ENCODE measurements at regions not wholly inside any gene's neighbourhood (a gene's known extent, or its start where the extent isn't known, plus 50 kb on each side); places are given as distances from the start of the nearest gene placed in this dataset.

DNA sequence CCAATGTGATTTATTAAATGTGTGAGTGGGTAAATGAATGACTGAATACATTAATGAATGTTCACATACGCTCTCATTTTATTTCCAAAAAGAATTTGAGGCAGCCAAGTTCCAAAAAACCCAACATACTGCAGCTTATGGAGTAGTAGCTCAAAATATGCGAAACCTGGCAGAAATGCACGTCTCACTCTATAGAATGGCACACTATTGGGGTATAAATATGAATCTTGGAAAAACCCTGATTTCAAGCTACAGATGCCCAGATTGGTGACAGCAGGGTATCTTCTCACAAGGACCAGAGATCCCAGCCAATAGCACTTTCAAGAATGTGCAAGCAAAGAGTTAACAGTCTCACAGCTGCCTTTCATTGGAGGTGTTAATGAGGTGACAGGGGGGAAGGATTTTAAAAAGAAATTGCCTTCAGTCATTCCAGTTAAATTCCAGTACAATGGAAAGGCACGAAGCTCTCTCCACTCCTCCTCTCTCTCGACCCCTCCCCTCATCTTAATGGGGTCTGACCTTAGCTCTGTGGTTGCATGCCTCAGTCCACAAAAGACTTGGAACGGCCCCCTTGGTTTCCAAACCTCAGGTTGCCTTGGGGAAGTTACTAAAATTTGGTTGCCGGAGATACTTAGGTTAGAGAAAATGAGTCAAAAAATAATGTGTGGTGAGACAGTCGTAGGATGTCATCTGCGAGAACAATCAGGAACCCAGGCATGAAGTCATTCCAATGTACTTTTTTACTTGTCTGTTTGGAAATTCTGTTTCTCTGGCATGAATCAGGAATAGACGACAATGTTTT, 307.4 kb downstream of the NFIB start (continued):
- TF ChIP-seq, protein P1, sequence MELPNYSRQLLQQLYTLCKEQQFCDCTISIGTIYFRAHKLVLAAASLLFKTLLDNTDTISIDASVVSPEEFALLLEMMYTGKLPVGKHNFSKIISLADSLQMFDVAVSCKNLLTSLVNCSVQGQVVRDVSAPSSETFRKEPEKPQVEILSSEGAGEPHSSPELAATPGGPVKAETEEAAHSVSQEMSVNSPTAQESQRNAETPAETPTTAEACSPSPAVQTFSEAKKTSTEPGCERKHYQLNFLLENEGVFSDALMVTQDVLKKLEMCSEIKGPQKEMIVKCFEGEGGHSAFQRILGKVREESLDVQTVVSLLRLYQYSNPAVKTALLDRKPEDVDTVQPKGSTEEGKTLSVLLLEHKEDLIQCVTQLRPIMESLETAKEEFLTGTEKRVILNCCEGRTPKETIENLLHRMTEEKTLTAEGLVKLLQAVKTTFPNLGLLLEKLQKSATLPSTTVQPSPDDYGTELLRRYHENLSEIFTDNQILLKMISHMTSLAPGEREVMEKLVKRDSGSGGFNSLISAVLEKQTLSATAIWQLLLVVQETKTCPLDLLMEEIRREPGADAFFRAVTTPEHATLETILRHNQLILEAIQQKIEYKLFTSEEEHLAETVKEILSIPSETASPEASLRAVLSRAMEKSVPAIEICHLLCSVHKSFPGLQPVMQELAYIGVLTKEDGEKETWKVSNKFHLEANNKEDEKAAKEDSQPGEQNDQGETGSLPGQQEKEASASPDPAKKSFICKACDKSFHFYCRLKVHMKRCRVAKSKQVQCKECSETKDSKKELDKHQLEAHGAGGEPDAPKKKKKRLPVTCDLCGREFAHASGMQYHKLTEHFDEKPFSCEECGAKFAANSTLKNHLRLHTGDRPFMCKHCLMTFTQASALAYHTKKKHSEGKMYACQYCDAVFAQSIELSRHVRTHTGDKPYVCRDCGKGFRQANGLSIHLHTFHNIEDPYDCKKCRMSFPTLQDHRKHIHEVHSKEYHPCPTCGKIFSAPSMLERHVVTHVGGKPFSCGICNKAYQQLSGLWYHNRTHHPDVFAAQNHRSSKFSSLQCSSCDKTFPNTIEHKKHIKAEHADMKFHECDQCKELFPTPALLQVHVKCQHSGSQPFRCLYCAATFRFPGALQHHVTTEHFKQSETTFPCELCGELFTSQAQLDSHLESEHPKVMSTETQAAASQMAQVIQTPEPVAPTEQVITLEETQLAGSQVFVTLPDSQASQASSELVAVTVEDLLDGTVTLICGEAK (IDR thresholded peaks at IDR 0.05; ENCODE audit: borderline replicate concordance), result no peak
- TF ChIP-seq SMAD1 (IDR thresholded peaks at IDR 0.05; ENCODE audit: low read depth, partially characterized antibody) (no peak), USF2 (IDR thresholded peaks at IDR 0.05; ENCODE audit: borderline replicate concordance, low read depth, low read length) (no peak), ETV6 (conservative IDR thresholded peaks at IDR 0.05 in 1 of 2, IDR thresholded peaks at IDR 0.05 in 1 of 2; ENCODE audit: borderline replicate concordance in 1 of 2, low read depth in 1 of 2) (no peak), TCF12 (IDR thresholded peaks at IDR 0.05; ENCODE audit: low read depth, low read length) (no peak), RCOR1 (conservative IDR thresholded peaks at IDR 0.05; ENCODE audit: low read depth, low read length) (no peak), PAX5 (IDR thresholded peaks at IDR 0.05; ENCODE audit: borderline replicate concordance, low read depth, low read length) (no peak), SMARCA5 (IDR thresholded peaks at IDR 0.05) (no peak), NFXL1 (IDR thresholded peaks at IDR 0.05; ENCODE audit: borderline replicate concordance) (no peak), PRDM15 (CRISPR knock-in tag; IDR thresholded peaks at IDR 0.05) (no peak)
- TF ChIP-seq, protein P2, sequence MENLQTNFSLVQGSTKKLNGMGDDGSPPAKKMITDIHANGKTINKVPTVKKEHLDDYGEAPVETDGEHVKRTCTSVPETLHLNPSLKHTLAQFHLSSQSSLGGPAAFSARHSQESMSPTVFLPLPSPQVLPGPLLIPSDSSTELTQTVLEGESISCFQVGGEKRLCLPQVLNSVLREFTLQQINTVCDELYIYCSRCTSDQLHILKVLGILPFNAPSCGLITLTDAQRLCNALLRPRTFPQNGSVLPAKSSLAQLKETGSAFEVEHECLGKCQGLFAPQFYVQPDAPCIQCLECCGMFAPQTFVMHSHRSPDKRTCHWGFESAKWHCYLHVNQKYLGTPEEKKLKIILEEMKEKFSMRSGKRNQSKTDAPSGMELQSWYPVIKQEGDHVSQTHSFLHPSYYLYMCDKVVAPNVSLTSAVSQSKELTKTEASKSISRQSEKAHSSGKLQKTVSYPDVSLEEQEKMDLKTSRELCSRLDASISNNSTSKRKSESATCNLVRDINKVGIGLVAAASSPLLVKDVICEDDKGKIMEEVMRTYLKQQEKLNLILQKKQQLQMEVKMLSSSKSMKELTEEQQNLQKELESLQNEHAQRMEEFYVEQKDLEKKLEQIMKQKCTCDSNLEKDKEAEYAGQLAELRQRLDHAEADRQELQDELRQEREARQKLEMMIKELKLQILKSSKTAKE (IDR thresholded peaks at IDR 0.05; ENCODE audit: low read depth, poor library complexity, severe bottlenecking), result no peak
